22Rv1 (cell line): ENCODE measurements at regions not wholly inside any gene's neighbourhood (a gene's known extent, or its start where the extent isn't known, plus 50 kb on each side); places are given as distances from the start of the nearest gene placed in this dataset.

ENCODE experiments used
- ZFX ChIP-seq: fragments of 450-650 bp; IDR thresholded peaks from 2 replicates; pipeline ENCODE4 v1.6.1; 2017; ENCODE audit warnings: antibody characterized with exemption, borderline replicate concordance
- TF ChIP-seq, protein P1 (sequence below): fragments of 450-650 bp; IDR thresholded peaks from 2 replicates; pipeline ENCODE4 v1.5.1; 2017; ENCODE audit warnings: mild to moderate bottlenecking

DNA sequence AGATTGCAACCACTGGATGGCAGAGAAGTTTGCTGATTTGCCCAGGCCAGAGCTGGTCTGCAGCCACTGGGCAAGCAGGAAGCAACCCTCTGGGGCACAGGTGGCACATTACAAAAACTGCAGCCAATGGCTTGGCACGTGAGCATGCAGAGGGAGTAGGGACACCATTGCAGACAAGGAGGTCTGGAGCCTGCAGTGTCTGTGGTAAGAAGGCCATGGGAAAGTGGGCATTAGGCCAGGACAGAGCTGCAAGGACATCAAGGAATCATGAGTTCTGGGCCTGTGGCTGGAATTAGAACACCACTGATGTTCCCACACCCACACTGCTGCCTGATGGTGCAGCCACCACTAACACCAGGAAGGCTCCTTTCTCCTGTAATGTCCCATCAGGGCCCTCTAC, 113.0 kb downstream of the TSEN15 start:
- TF ChIP-seq, protein P1, sequence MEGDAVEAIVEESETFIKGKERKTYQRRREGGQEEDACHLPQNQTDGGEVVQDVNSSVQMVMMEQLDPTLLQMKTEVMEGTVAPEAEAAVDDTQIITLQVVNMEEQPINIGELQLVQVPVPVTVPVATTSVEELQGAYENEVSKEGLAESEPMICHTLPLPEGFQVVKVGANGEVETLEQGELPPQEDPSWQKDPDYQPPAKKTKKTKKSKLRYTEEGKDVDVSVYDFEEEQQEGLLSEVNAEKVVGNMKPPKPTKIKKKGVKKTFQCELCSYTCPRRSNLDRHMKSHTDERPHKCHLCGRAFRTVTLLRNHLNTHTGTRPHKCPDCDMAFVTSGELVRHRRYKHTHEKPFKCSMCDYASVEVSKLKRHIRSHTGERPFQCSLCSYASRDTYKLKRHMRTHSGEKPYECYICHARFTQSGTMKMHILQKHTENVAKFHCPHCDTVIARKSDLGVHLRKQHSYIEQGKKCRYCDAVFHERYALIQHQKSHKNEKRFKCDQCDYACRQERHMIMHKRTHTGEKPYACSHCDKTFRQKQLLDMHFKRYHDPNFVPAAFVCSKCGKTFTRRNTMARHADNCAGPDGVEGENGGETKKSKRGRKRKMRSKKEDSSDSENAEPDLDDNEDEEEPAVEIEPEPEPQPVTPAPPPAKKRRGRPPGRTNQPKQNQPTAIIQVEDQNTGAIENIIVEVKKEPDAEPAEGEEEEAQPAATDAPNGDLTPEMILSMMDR, result no peak
- no peak for TF ChIP-seq ZFX
